ENCODE measurements at regions not wholly inside any gene's neighbourhood (a gene's known extent, or its start where the extent isn't known, plus 50 kb on each side); places are given as distances from the start of the nearest gene placed in this dataset.

GRCh38 chr21:22343721-22344120 lies 1345.5 kb downstream of the NCAM2 start:
- Histone ChIP-seq H3K9me3 (ENCODE audit: control insufficient read depth, insufficient read depth, low read length) (peaks cover 12% of the 10 kb centered on the region), H3K36me3 (ENCODE audit: control insufficient read depth, insufficient read depth, low read length) (no peaks in the 10 kb centered on the region), H3K27ac (ENCODE audit: low read length) (no peak overlapping the region), H3K4me1 (ENCODE audit: control insufficient read depth, insufficient read depth, low read length) (no peaks in the 10 kb centered on the region), H3K4me3 (ENCODE audit: low read length) (no peak overlapping the region), H3K27me3 (ENCODE audit: control insufficient read depth, insufficient read depth, low read length) (no peaks in the 10 kb centered on the region)
- intact Hi-C loops (cut with micrococcal nuclease) = no loop called here
- DNase-seq (no peak), ATAC-seq (no peak)
- Mint-ChIP-seq H3K4me1 (no peaks in the 10 kb centered on the region), H3K27me3 (ENCODE audit: low read depth in 2 of 2) (no peaks in the 10 kb centered on the region), H3K36me3 (peaks cover 42% of the 10 kb centered on the region), H3K9me3 (peaks cover 24 to 31% of the 10 kb centered on the region in 2 donors), H3K4me3 (no peak overlapping the region), H3K27ac (no peak overlapping the region)
- TF ChIP-seq, protein P1, sequence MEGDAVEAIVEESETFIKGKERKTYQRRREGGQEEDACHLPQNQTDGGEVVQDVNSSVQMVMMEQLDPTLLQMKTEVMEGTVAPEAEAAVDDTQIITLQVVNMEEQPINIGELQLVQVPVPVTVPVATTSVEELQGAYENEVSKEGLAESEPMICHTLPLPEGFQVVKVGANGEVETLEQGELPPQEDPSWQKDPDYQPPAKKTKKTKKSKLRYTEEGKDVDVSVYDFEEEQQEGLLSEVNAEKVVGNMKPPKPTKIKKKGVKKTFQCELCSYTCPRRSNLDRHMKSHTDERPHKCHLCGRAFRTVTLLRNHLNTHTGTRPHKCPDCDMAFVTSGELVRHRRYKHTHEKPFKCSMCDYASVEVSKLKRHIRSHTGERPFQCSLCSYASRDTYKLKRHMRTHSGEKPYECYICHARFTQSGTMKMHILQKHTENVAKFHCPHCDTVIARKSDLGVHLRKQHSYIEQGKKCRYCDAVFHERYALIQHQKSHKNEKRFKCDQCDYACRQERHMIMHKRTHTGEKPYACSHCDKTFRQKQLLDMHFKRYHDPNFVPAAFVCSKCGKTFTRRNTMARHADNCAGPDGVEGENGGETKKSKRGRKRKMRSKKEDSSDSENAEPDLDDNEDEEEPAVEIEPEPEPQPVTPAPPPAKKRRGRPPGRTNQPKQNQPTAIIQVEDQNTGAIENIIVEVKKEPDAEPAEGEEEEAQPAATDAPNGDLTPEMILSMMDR (IDR thresholded peaks at IDR 0.05) = no peak

DNA sequence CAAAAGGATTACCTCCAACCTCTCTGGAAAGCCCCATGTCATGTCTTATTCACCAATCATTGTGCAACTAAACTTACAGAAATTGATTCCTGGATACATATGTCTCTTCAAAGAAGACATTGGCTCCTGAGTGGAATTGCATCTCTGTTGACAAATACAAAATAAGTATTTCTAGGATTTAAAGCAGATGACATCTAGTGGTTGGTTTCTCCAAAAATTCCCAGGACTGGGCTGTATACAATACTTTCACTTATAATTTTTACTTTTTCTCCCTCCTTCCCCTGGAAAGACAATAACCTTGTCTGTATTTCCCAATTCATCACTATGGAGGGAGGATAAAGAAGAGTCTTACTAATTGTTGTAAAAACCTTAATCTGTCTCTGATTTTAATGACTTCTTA lies 1347.4 kb downstream of the NCAM2 start:
- Mint-ChIP-seq H3K27ac (no peak overlapping the region), H3K4me1 (no peaks in the 10 kb centered on the region), H3K27me3 (ENCODE audit: low read depth in 2 of 2) (no peaks in the 10 kb centered on the region), H3K4me3 (no peak overlapping the region), H3K36me3 (peaks cover 29% of the 10 kb centered on the region), H3K9me3 (peaks cover 18 to 22% of the 10 kb centered on the region in 2 donors)
- H3K9me3 ChIP-seq (ENCODE audit: control insufficient read depth, insufficient read depth, low read length) = peaks cover 7% of the 10 kb centered on the region
- H3K27ac ChIP-seq (ENCODE audit: low read length) = no peak overlapping the region
- TF ChIP-seq, protein P1 (IDR thresholded peaks at IDR 0.05) = no peak
- no peak for ATAC-seq
- intact Hi-C loops (cut with micrococcal nuclease) = no loop called here
- no peak overlapping the region for H3K4me3 ChIP-seq (ENCODE audit: low read length)
- no peak for DNase-seq
- H3K36me3 ChIP-seq (ENCODE audit: control insufficient read depth, insufficient read depth, low read length) = no peaks in the 10 kb centered on the region
- no peaks in the 10 kb centered on the region for H3K4me1 ChIP-seq (ENCODE audit: control insufficient read depth, insufficient read depth, low read length)
- H3K27me3 ChIP-seq (ENCODE audit: control insufficient read depth, insufficient read depth, low read length) = no peaks in the 10 kb centered on the region

DNA sequence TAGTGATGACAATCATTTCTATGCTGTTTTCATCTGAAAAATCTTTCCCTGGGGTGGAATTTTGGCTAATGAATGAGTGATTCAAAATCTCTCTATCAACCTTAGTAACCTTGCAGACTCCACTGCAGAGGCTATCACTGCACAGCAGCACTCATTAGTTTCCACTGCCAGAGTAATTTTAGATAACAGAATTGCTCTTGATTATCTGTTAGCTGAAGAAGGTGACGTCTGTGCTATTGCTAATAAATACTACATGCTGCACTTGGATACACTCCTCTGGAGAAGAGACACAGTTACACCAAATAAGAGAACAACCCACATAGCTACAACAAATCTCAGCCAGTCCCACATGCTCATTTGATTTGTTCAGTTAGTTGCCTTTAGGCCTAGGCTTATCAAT lies 1348.4 kb downstream of the NCAM2 start:
- DNase-seq = no peak
- H3K4me3 ChIP-seq (ENCODE audit: low read length) = no peak overlapping the region
- H3K4me1 Mint-ChIP-seq = no peaks in the 10 kb centered on the region
- peaks cover 14 to 15% of the 10 kb centered on the region in 2 donors for H3K9me3 Mint-ChIP-seq
- TF ChIP-seq, protein P1 (IDR thresholded peaks at IDR 0.05) = no peak
- H3K4me3 Mint-ChIP-seq = no peak overlapping the region
- H3K36me3 Mint-ChIP-seq = peaks cover 20% of the 10 kb centered on the region
- peaks cover 4% of the 10 kb centered on the region for H3K9me3 ChIP-seq (ENCODE audit: control insufficient read depth, insufficient read depth, low read length)
- no peaks in the 10 kb centered on the region for H3K27me3 ChIP-seq (ENCODE audit: control insufficient read depth, insufficient read depth, low read length)
- intact Hi-C loops (cut with micrococcal nuclease) = no loop called here
- ATAC-seq = no peak
- H3K4me1 ChIP-seq (ENCODE audit: control insufficient read depth, insufficient read depth, low read length) = no peaks in the 10 kb centered on the region
- no peaks in the 10 kb centered on the region for H3K36me3 ChIP-seq (ENCODE audit: control insufficient read depth, insufficient read depth, low read length)
- no peak overlapping the region for H3K27ac Mint-ChIP-seq
- 100% methylated on average over 1 of the region's 1 CpG for WGBS (ENCODE audit: insufficient coverage)
- no peak overlapping the region for H3K27ac ChIP-seq (ENCODE audit: low read length)
- H3K27me3 Mint-ChIP-seq (ENCODE audit: low read depth in 2 of 2) = no peaks in the 10 kb centered on the region

DNA sequence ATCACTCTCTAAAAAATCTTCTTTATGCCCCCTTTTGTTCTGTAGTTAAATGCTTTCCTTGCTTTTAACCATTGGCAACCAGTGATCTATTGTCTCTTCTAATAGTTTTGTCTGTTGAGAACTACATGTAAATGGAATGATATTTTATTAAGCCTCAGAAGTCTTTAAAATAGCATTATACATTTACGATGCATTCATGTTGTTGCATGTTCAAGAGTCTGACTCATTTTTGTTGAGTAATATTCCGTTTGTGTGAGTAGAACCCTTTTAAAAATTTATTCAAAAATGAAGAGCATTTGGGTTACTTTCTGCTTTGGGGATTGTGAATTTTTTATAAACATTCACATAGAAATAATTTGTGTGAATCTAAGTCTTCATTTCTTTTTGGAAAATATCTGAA lies 1352.9 kb downstream of the NCAM2 start:
- H3K36me3 Mint-ChIP-seq = peaks cover 17% of the 10 kb centered on the region
- Histone ChIP-seq H3K27ac (ENCODE audit: low read length) (no peak overlapping the region), H3K4me3 (ENCODE audit: low read length) (no peak overlapping the region), H3K4me1 (ENCODE audit: control insufficient read depth, insufficient read depth, low read length) (no peaks in the 10 kb centered on the region), H3K9me3 (ENCODE audit: control insufficient read depth, insufficient read depth, low read length) (peaks cover 5% of the 10 kb centered on the region), H3K27me3 (ENCODE audit: control insufficient read depth, insufficient read depth, low read length) (no peaks in the 10 kb centered on the region), H3K36me3 (ENCODE audit: control insufficient read depth, insufficient read depth, low read length) (no peaks in the 10 kb centered on the region)
- H3K27me3 Mint-ChIP-seq (ENCODE audit: low read depth in 2 of 2) = no peaks in the 10 kb centered on the region
- no peak for ATAC-seq
- intact Hi-C loops (cut with micrococcal nuclease) = no loop called here
- H3K27ac Mint-ChIP-seq = no peak overlapping the region
- no peak overlapping the region for H3K4me3 Mint-ChIP-seq
- no CpG with 5 or more reads among the region's 2 CpGs for WGBS (ENCODE audit: insufficient coverage)
- H3K9me3 Mint-ChIP-seq = peaks cover 7 to 16% of the 10 kb centered on the region in 2 donors
- TF ChIP-seq, protein P1 (IDR thresholded peaks at IDR 0.05) = no peak
- no peak for DNase-seq
- H3K4me1 Mint-ChIP-seq = no peaks in the 10 kb centered on the region

All from natural killer cell (primary cell).